Suprapubic skin (tissue), 4 donors: ENCODE measurements at regions not wholly inside any gene's neighbourhood (a gene's known extent, or its start where the extent isn't known, plus 50 kb on each side); places are given as distances from the start of the nearest gene placed in this dataset.

ENCODE experiments used
- DNase-seq, 2 donors: peaks; one replicate each; pipeline ENCODE4 v3.0.0-alpha.2; 2019; ENCODE audit warnings: low spot score in 2 of 2
- H3K27ac ChIP-seq: fragments of 200-600 bp; sonication (generic); one replicate; pipeline ENCODE4 v1.5.1; 2019
- H3K27me3 ChIP-seq: fragments of 200-600 bp; sonication (generic); one replicate; pipeline ENCODE4 v1.5.1; 2019
- H3K36me3 ChIP-seq: fragments of 200-600 bp; sonication (generic); one replicate; pipeline ENCODE4 v1.5.1; 2019
- H3K4me1 ChIP-seq: fragments of 200-600 bp; sonication (generic); one replicate; pipeline ENCODE4 v1.5.1; 2019
- H3K4me3 ChIP-seq: fragments of 200-600 bp; sonication (generic); one replicate; pipeline ENCODE4 v1.5.1; 2019; ENCODE audit warnings: mild to moderate bottlenecking
- H3K9me3 ChIP-seq: fragments of 200-600 bp; sonication (generic); one replicate; pipeline ENCODE4 v1.5.1; 2019
- CTCF ChIP-seq, 2 donors: fragments of 200-600 bp in 1 of 2; fragments of 450-650 bp in 1 of 2; sonication (generic) in 1 of 2; IDR thresholded peaks; one replicate each; pipeline ENCODE4 v1.5.1; 2016 to 2019; ENCODE audit warnings: antibody characterized with exemption in 2 of 2, mild to moderate bottlenecking in 1 of 2, moderate library complexity in 1 of 2
- EP300 ChIP-seq: sonication (generic); formaldehyde crosslinking; IDR thresholded peaks from one replicate; pipeline ENCODE4 v1.6.1; 2017; ENCODE audit warnings: antibody characterized with exemption
- POLR2A ChIP-seq, 2 donors: fragments of 450-650 bp; IDR thresholded peaks; one replicate each; pipeline ENCODE4 v1.6.1; 2017; ENCODE audit warnings: antibody characterized with exemption in 2 of 2, mild to moderate bottlenecking in 2 of 2, moderate library complexity in 2 of 2
- POLR2AphosphoS5 ChIP-seq, 3 donors: sonication (generic); formaldehyde crosslinking; IDR thresholded peaks; one replicate each; pipeline ENCODE4 v1.6.1; 2017; ENCODE audit warnings: antibody characterized with exemption in 3 of 3
- WGBS: methylation state at CpG from one replicate; pipeline ENCODE4 v1.1.5; 2018; 5-methylcytosine and 5-hydroxymethylcytosine counted together

DNA sequence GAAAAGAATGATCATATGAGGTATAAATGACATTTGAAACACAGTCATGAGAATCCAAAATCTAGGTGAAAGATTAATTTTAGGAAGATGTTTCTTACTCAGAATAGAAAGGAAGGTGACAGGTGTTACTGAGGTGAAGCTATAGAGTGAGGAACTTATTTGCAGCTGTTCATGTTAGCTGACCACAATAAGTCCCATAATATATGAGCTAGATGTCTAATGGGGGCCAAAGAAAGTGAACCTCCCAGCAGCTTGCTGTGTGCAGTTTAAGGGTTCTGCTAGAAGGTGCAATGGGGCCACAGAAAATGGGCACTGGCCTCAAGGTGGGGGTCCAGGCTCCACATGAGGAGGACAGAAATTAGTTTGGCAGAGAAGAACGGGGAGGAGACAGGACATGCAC, 1374.9 kb upstream of the CRIM1 start:
- Histone ChIP-seq H3K9me3 (no peaks in the 10 kb centered on the region), H3K4me1 (no peaks in the 10 kb centered on the region), H3K4me3 (no peak overlapping the region), H3K27ac (no peak overlapping the region), H3K27me3 (no peaks in the 10 kb centered on the region), H3K36me3 (no peaks in the 10 kb centered on the region)
- TF ChIP-seq POLR2A (IDR thresholded peaks at IDR 0.05): no peak
- TF ChIP-seq EP300: no peak
- TF ChIP-seq POLR2AphosphoS5 (IDR thresholded peaks at IDR 0.05): no peak
- no peak for TF ChIP-seq CTCF (IDR thresholded peaks at IDR 0.05)
- 96% methylated on average over 1 of the region's 1 CpG for WGBS
- DNase-seq: no peak

GRCh38 chr2:34979148-34979547, 1376.4 kb upstream of the CRIM1 start:
- TF ChIP-seq EP300 (no peak), CTCF (IDR thresholded peaks at IDR 0.05) (no peak), POLR2A (IDR thresholded peaks at IDR 0.05) (no peak), POLR2AphosphoS5 (IDR thresholded peaks at IDR 0.05) (no peak)
- 69% methylated on average over 8 of the region's 8 CpGs for WGBS
- no peaks in the 10 kb centered on the region for H3K9me3 ChIP-seq
- H3K36me3 ChIP-seq: no peaks in the 10 kb centered on the region
- no peak overlapping the region for H3K4me3 ChIP-seq
- no peaks in the 10 kb centered on the region for H3K4me1 ChIP-seq
- no peaks in the 10 kb centered on the region for H3K27me3 ChIP-seq
- DNase-seq: no peak
- no peak overlapping the region for H3K27ac ChIP-seq

DNA sequence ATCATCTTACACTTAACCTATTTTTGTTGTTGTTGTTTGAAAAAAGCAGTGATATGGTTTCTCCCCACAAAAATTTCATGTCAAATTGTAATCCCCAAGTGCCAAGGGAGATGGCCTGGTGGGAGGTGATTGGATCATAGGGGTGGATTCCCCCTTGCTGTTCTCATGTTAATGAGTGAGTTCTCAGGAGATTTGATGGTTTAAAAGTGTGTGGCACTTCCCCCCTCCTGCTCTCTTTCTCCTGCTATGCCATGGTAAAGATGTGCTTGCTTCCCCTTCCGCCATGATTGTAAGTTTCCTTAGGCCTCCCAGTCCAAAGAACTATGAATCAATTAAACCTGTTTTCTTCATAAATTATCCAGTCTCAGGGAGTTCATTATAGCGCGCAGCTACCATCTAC, 1362.7 kb upstream of the FAM98A start:
- Histone ChIP-seq H3K4me1 (no peaks in the 10 kb centered on the region), H3K4me3 (no peak overlapping the region), H3K9me3 (no peaks in the 10 kb centered on the region), H3K27ac (no peak overlapping the region), H3K27me3 (no peaks in the 10 kb centered on the region), H3K36me3 (no peaks in the 10 kb centered on the region)
- WGBS: 94% methylated on average over 3 of the region's 3 CpGs
- no peak for TF ChIP-seq POLR2A (IDR thresholded peaks at IDR 0.05)
- no peak for TF ChIP-seq CTCF (IDR thresholded peaks at IDR 0.05)
- no peak for TF ChIP-seq POLR2AphosphoS5 (IDR thresholded peaks at IDR 0.05)
- TF ChIP-seq EP300: no peak
- no peak for DNase-seq

- TF ChIP-seq POLR2AphosphoS5 (IDR thresholded peaks at IDR 0.05) (no peak), EP300 (no peak), CTCF (IDR thresholded peaks at IDR 0.05) (no peak), POLR2A (IDR thresholded peaks at IDR 0.05) (no peak)
- Histone ChIP-seq H3K9me3 (no peaks in the 10 kb centered on the region), H3K4me3 (no peak overlapping the region), H3K27ac (no peak overlapping the region), H3K27me3 (no peaks in the 10 kb centered on the region), H3K4me1 (no peaks in the 10 kb centered on the region), H3K36me3 (no peaks in the 10 kb centered on the region)
- no peak for DNase-seq
These were observed 1355.7 kb upstream of the FAM98A start for GRCh38 chr2:34954758-34955157.

DNA sequence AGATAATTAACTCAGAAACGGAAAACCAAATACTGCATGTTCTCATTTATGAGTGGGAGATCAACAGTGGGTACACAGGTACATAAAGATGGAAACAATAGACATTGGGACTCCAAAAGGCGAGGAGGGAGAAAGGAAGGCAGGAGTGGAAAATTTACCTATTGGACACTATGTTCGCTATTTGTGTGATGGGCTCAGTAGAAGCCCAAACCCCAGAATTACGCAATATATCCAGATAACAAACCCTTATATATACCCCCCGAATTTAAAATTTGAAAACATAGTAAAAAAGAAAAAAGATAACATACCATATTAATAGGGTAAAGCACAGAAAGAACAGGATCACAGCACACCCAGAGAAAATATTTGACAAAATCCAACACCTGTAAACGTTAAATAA, 1351.7 kb upstream of the FAM98A start:
- H3K27ac ChIP-seq: no peak overlapping the region
- H3K4me1 ChIP-seq: no peaks in the 10 kb centered on the region
- WGBS: 87% methylated on average over 6 of the region's 6 CpGs
- DNase-seq: no peak
- no peaks in the 10 kb centered on the region for H3K36me3 ChIP-seq
- TF ChIP-seq CTCF (IDR thresholded peaks at IDR 0.05) (no peak), POLR2A (IDR thresholded peaks at IDR 0.05) (no peak), EP300 (no peak), POLR2AphosphoS5 (IDR thresholded peaks at IDR 0.05) (no peak)
- no peak overlapping the region for H3K4me3 ChIP-seq
- H3K9me3 ChIP-seq: no peaks in the 10 kb centered on the region
- no peaks in the 10 kb centered on the region for H3K27me3 ChIP-seq
